ENCODE measurements at regions not wholly inside any gene's neighbourhood (a gene's known extent, or its start where the extent isn't known, plus 50 kb on each side); places are given as distances from the start of the nearest gene placed in this dataset.

- TF ChIP-seq, protein P1, sequence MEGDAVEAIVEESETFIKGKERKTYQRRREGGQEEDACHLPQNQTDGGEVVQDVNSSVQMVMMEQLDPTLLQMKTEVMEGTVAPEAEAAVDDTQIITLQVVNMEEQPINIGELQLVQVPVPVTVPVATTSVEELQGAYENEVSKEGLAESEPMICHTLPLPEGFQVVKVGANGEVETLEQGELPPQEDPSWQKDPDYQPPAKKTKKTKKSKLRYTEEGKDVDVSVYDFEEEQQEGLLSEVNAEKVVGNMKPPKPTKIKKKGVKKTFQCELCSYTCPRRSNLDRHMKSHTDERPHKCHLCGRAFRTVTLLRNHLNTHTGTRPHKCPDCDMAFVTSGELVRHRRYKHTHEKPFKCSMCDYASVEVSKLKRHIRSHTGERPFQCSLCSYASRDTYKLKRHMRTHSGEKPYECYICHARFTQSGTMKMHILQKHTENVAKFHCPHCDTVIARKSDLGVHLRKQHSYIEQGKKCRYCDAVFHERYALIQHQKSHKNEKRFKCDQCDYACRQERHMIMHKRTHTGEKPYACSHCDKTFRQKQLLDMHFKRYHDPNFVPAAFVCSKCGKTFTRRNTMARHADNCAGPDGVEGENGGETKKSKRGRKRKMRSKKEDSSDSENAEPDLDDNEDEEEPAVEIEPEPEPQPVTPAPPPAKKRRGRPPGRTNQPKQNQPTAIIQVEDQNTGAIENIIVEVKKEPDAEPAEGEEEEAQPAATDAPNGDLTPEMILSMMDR (conservative IDR thresholded peaks at IDR 0.05; ENCODE audit: low read depth, low read length): no peak
- H3K27me3 ChIP-seq (ENCODE audit: insufficient read depth, low read depth): no peaks in the 10 kb centered on the region
- H2AFZ ChIP-seq (ENCODE audit: low read depth): no peak overlapping the region
- H3K9ac ChIP-seq: no peak overlapping the region
- no peaks in the 10 kb centered on the region for H3K79me2 ChIP-seq (ENCODE audit: insufficient read depth, low read depth)
- no peaks in the 10 kb centered on the region for H3K4me1 ChIP-seq (ENCODE audit: low read depth, poor library complexity, severe bottlenecking)
- no peak overlapping the region for H3K4me3 ChIP-seq (IDR thresholded peaks at IDR 0.05; ENCODE audit: insufficient read depth, low read depth, low read length)
- H3K36me3 ChIP-seq (ENCODE audit: insufficient read depth): no peaks in the 10 kb centered on the region
- no peak overlapping the region for H3K27ac ChIP-seq
- no peak overlapping the region for H3K4me2 ChIP-seq
- H4K20me1 ChIP-seq (ENCODE audit: insufficient read depth): no peaks in the 10 kb centered on the region
Observed at GRCh38 chr13:80006940-80007339, 334.0 kb downstream of the SPRY2 start.

- no peaks in the 10 kb centered on the region for H3K4me1 ChIP-seq (ENCODE audit: low read depth, poor library complexity, severe bottlenecking)
- no peak overlapping the region for H3K27ac ChIP-seq
- no peaks in the 10 kb centered on the region for H4K20me1 ChIP-seq (ENCODE audit: insufficient read depth)
- H3K9ac ChIP-seq: no peak overlapping the region
- H3K4me2 ChIP-seq: no peak overlapping the region
- no peak overlapping the region for H3K4me3 ChIP-seq (IDR thresholded peaks at IDR 0.05; ENCODE audit: insufficient read depth, low read depth, low read length)
- no peak overlapping the region for H2AFZ ChIP-seq (ENCODE audit: low read depth)
- H3K79me2 ChIP-seq (ENCODE audit: insufficient read depth, low read depth): no peaks in the 10 kb centered on the region
- H3K27me3 ChIP-seq (ENCODE audit: insufficient read depth, low read depth): no peaks in the 10 kb centered on the region
- H3K36me3 ChIP-seq (ENCODE audit: insufficient read depth): no peaks in the 10 kb centered on the region
- TF ChIP-seq, protein P1 (conservative IDR thresholded peaks at IDR 0.05; ENCODE audit: low read depth, low read length): no peak
Observed at GRCh38 chr13:80001510-80001842, 339.4 kb downstream of the SPRY2 start.

DNA sequence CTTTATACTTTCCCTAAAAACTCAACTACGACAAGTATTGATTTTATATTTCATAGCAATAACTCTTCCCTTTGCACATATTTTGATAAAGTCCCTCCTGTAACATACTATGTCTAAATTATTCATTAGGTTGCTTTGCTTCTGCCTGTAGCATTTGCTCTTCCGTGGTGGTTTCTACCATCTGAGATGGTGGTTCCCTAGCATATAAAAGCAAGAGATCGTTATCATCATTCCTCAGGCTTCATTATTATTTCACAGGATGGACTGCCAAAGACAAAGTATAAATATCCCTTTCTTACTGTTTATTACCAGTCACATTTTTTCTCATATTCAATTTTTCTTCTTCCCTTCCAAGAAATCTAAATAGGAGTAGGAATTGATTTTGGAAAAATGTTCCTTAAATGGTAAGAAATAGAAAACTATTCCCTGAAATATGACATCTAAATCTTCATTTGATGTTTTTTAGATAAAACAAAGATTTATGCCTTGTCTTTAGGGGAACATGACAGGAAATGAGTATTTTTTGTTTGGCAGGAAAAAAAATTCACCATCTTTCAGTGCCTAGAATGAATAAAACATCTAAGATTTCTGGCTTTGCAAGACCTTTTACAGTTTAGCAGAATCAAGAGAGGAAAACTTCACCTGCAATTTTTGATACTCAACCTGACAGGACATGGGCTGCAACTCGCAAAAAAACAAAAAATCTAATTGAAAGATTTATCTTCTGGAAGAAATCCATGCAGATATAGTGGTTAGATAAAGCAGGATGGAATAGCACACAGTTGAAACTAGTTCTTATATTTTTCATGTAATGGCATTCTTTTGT lies 340.0 kb downstream of the SPRY2 start:
- H4K20me1 ChIP-seq (ENCODE audit: insufficient read depth): no peaks in the 10 kb centered on the region
- H3K79me2 ChIP-seq (ENCODE audit: insufficient read depth, low read depth): no peaks in the 10 kb centered on the region
- no peak overlapping the region for H2AFZ ChIP-seq (ENCODE audit: low read depth)
- H3K27me3 ChIP-seq (ENCODE audit: insufficient read depth, low read depth): no peaks in the 10 kb centered on the region
- no peaks in the 10 kb centered on the region for H3K36me3 ChIP-seq (ENCODE audit: insufficient read depth)
- H3K4me1 ChIP-seq (ENCODE audit: low read depth, poor library complexity, severe bottlenecking): no peaks in the 10 kb centered on the region
- H3K4me2 ChIP-seq: no peak overlapping the region
- TF ChIP-seq, protein P1 (conservative IDR thresholded peaks at IDR 0.05; ENCODE audit: low read depth, low read length): no peak
- no peak overlapping the region for H3K27ac ChIP-seq
- no peak overlapping the region for H3K4me3 ChIP-seq (IDR thresholded peaks at IDR 0.05; ENCODE audit: insufficient read depth, low read depth, low read length)
- no peak overlapping the region for H3K9ac ChIP-seq

DNA sequence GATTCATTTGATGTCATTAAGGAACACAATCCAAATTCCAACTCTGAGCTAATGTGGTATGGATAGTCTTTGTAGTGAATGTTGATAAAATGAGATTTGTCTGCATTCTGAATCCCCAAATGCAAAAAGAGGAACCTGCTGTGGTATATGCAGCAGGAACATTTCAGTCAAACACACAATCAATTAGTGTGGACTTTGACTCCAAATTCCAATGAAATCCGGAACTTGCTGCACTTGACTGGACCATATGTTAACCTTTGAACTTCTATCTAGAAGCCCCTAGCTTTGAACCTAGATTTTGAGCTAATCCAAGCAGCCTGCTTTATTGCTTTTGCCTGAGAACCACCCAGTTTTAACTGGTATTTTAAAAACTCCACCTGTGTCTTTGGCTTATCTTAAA lies 341.3 kb downstream of the SPRY2 start:
- no peak overlapping the region for H3K4me2 ChIP-seq
- H2AFZ ChIP-seq (ENCODE audit: low read depth): no peak overlapping the region
- TF ChIP-seq, protein P1 (conservative IDR thresholded peaks at IDR 0.05; ENCODE audit: low read depth, low read length): no peak

More for the DNA sequence above, 341.3 kb downstream of the SPRY2 start:
- Histone ChIP-seq H3K4me1 (ENCODE audit: low read depth, poor library complexity, severe bottlenecking) (no peaks in the 10 kb centered on the region), H3K79me2 (ENCODE audit: insufficient read depth, low read depth) (no peaks in the 10 kb centered on the region), H3K36me3 (ENCODE audit: insufficient read depth) (no peaks in the 10 kb centered on the region), H3K4me3 (IDR thresholded peaks at IDR 0.05; ENCODE audit: insufficient read depth, low read depth, low read length) (no peak overlapping the region), H3K9ac (no peak overlapping the region), H4K20me1 (ENCODE audit: insufficient read depth) (no peaks in the 10 kb centered on the region), H3K27ac (no peak overlapping the region), H3K27me3 (ENCODE audit: insufficient read depth, low read depth) (no peaks in the 10 kb centered on the region)
